Hepatocyte (in vitro differentiated cells): ENCODE measurements at regions not wholly inside any gene's neighbourhood (a gene's known extent, or its start where the extent isn't known, plus 50 kb on each side); places are given as distances from the start of the nearest gene placed in this dataset.

Experiments
- DNase-seq: peaks from one replicate; pipeline ENCODE4 v3.0.0-alpha.2; 2016; ENCODE audit warnings: low spot score
- H2AFZ ChIP-seq: fragments of 200-600 bp; sonication (generic); 2 replicates; pipeline ENCODE4 v1.6.0; 2016; ENCODE audit warnings: antibody characterized with exemption, mild to moderate bottlenecking
- H3K27ac ChIP-seq: fragments of 200-600 bp; sonication (generic); 2 replicates; pipeline ENCODE4 v1.5.1; 2016; ENCODE audit warnings: mild to moderate bottlenecking
- H3K27me3 ChIP-seq: fragments of 200-600 bp; sonication (generic); 2 replicates; pipeline ENCODE4 v1.6.1; 2016
- H3K36me3 ChIP-seq: fragments of 200-600 bp; sonication (generic); replicated peaks from 2 replicates; pipeline ENCODE4 v1.5.1; 2016; ENCODE audit warnings: low read depth; ENCODE audit not compliant: insufficient read depth
- H3K4me1 ChIP-seq: fragments of 200-600 bp; sonication (generic); 2 replicates; pipeline ENCODE4 v1.5.1; 2016; ENCODE audit warnings: mild to moderate bottlenecking, moderate library complexity; ENCODE audit not compliant: insufficient read depth
- H3K4me2 ChIP-seq: fragments of 200-600 bp; sonication (generic); 2 replicates; pipeline ENCODE4 v1.6.0; 2016
- H3K4me3 ChIP-seq: fragments of 200-600 bp; sonication (generic); 2 replicates; pipeline ENCODE4 v1.5.1; 2016; ENCODE audit warnings: mild to moderate bottlenecking
- H3K79me2 ChIP-seq: fragments of 200-600 bp; sonication (generic); 2 replicates; pipeline ENCODE4 v1.6.0; 2017; ENCODE audit warnings: mild to moderate bottlenecking
- H3K9me2 ChIP-seq: fragments of 200-600 bp; sonication (generic); replicated peaks from 2 replicates; pipeline ENCODE4 v1.6.0; 2017; ENCODE audit warnings: mild to moderate bottlenecking; ENCODE audit not compliant: insufficient read depth
- H3K9me3 ChIP-seq: fragments of 200-600 bp; sonication (generic); 2 replicates; pipeline ENCODE4 v1.5.1; 2016; ENCODE audit warnings: low read depth, mild to moderate bottlenecking
- H4K20me1 ChIP-seq: fragments of 200-600 bp; sonication (generic); 2 replicates; pipeline ENCODE4 v1.6.0; 2016; ENCODE audit warnings: mild to moderate bottlenecking; ENCODE audit not compliant: insufficient read depth, poor library complexity, severe bottlenecking
- EZH2 ChIP-seq: fragments of 200-600 bp; sonication (generic); IDR thresholded peaks from 2 replicates; pipeline ENCODE4 v1.6.1; 2016; ENCODE audit warnings: antibody characterized with exemption, mild to moderate bottlenecking, borderline replicate concordance
- EZH2phosphoT487 ChIP-seq: fragments of 200-600 bp; sonication (generic); IDR thresholded peaks from one replicate; pipeline ENCODE4 v1.6.1; 2018; ENCODE audit warnings: antibody characterized with exemption, mild to moderate bottlenecking, low read depth, moderate library complexity; ENCODE audit not compliant: unreplicated experiment, severe bottlenecking
- WGBS: methylation state at CpG from one replicate; pipeline ENCODE4 v1.1.6; 2016; ENCODE audit warnings: low lambda C conversion rate; ENCODE audit errors: missing lambda C conversion rate; 5-methylcytosine and 5-hydroxymethylcytosine counted together
- TF ChIP-seq, protein P1 (sequence below): fragments of 200-600 bp; sonication (generic); IDR thresholded peaks from 2 replicates; pipeline ENCODE4 v1.5.1; 2016; ENCODE audit warnings: antibody characterized with exemption, mild to moderate bottlenecking; ENCODE audit not compliant: poor library complexity

DNA sequence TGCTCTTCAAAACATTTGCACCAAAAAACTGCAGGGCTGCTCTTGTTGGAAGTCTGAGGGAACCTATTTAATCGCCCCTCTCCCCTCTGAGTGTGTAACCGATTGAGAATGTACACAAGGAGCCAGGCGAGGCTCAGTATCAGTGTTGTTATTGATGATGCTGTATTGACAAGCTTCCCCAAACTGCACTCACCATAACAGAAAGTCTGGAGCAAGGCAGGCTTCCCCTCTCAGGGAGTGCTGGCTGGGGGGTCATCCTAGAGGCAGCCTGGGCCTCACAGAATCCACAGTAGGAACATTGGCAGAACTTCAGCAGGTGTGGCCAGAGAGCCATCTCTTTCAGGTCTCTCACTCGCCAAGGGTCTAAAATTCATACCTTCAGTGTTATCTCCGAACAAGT lies 58.1 kb upstream of the TUNAR start:
- Histone ChIP-seq H3K36me3 (no peaks in the 10 kb centered on the region), H3K79me2 (no peaks in the 10 kb centered on the region), H3K9me3 (no peaks in the 10 kb centered on the region), H3K27ac (no peak overlapping the region), H3K27me3 (peaks cover 9% of the 10 kb centered on the region), H4K20me1 (no peaks in the 10 kb centered on the region), H3K9me2 (no peaks in the 10 kb centered on the region), H3K4me3 (no peak overlapping the region), H3K4me1 (no peaks in the 10 kb centered on the region), H2AFZ (no peak overlapping the region), H3K4me2 (no peak overlapping the region)
- TF ChIP-seq, protein P1, sequence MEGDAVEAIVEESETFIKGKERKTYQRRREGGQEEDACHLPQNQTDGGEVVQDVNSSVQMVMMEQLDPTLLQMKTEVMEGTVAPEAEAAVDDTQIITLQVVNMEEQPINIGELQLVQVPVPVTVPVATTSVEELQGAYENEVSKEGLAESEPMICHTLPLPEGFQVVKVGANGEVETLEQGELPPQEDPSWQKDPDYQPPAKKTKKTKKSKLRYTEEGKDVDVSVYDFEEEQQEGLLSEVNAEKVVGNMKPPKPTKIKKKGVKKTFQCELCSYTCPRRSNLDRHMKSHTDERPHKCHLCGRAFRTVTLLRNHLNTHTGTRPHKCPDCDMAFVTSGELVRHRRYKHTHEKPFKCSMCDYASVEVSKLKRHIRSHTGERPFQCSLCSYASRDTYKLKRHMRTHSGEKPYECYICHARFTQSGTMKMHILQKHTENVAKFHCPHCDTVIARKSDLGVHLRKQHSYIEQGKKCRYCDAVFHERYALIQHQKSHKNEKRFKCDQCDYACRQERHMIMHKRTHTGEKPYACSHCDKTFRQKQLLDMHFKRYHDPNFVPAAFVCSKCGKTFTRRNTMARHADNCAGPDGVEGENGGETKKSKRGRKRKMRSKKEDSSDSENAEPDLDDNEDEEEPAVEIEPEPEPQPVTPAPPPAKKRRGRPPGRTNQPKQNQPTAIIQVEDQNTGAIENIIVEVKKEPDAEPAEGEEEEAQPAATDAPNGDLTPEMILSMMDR = no peak
- TF ChIP-seq EZH2phosphoT487 (no peak), EZH2 (no peak)
- 71% methylated on average over 5 of the region's 5 CpGs for whole genome bisulfite sequencing
- no peak for DNase-seq

DNA sequence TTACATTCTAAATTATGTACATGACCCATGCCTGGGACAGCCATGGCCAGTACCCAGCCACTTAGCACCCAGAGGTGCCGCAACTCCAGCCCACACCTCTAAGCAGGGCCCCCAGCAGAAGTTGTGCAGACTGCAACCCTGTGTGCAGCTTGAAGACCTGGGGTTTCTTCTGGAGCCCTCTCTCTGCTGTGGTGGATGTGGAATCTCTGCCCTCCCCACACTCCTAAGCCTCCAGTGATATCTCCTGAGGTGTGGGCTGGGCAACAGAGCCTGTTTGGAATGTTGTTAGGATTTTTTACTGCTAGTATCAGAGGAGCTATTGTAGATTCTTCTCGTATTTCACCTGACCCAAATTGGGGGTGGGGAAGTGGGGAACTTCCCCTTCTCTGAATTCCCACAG lies 59.4 kb upstream of the TUNAR start:
- TF ChIP-seq, protein P1 = no peak
- no peak for TF ChIP-seq EZH2
- TF ChIP-seq EZH2phosphoT487 = no peak
- WGBS = 66% methylated on average over 2 of the region's 2 CpGs

DNA sequence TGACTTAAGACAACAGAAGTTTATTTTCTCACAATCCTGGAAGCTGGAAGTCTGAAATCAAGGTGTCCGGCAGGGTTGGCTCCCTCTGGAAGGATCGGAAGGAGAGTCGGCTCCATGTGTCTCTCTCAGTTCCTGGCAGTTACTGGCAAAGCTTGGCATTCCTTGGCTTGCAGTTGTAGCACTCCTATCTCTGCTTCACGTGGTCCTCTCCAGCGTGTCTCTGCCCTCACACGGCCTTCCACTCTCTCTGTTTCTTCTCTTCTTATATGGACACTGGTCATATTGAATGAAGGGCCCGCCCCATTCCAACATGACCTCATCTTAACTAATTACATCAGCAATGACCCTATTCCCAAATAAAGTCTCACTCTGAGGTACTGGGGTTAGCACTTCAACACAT lies 60.1 kb upstream of the TUNAR start:
- no peak for DNase-seq
- Histone ChIP-seq H3K4me3 (no peak overlapping the region), H3K9me2 (no peaks in the 10 kb centered on the region), H3K27ac (no peak overlapping the region), H3K36me3 (no peaks in the 10 kb centered on the region), H2AFZ (no peak overlapping the region), H4K20me1 (no peaks in the 10 kb centered on the region), H3K27me3 (peaks cover 13% of the 10 kb centered on the region), H3K79me2 (no peaks in the 10 kb centered on the region), H3K9me3 (no peaks in the 10 kb centered on the region), H3K4me2 (no peak overlapping the region), H3K4me1 (no peaks in the 10 kb centered on the region)
- WGBS = 77% methylated on average over 7 of the region's 7 CpGs
- TF ChIP-seq, protein P1 = no peak

More for the DNA sequence above, 59.4 kb upstream of the TUNAR start:
- Histone ChIP-seq H4K20me1 (no peaks in the 10 kb centered on the region), H3K36me3 (no peaks in the 10 kb centered on the region), H3K9me2 (no peaks in the 10 kb centered on the region), H3K79me2 (no peaks in the 10 kb centered on the region), H3K4me3 (no peak overlapping the region), H3K9me3 (no peaks in the 10 kb centered on the region), H3K4me1 (no peaks in the 10 kb centered on the region), H3K4me2 (no peak overlapping the region), H3K27ac (no peak overlapping the region), H3K27me3 (peaks cover 11% of the 10 kb centered on the region), H2AFZ (no peak overlapping the region)
- DNase-seq = no peak

DNA sequence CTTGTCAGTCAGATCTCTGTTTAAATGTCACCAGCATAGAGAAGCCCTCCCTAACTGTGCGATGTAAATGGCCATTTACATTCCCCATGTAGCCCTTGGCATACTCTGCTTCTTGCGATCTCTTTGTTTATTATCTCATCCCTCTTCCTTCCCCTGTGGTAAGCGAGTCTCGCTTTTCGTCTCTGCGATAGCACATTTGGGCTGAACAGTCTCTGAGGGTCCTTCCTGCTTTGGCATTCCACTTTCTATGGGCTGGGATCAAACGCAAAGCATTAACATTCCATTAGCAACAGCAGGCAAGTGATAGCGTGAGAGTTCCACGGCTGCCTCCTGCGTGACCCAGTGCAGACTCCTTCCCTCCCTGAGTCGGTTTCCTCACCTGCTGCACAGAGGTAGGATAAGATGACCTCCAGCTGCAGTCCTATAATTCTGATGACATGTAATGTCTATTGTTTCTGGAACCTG lies 61.4 kb upstream of the TUNAR start:
- no peak overlapping the region for H3K4me2 ChIP-seq
- DNase-seq = no peak
- no peaks in the 10 kb centered on the region for H4K20me1 ChIP-seq
- WGBS = 43% methylated on average over 11 of the region's 11 CpGs
- no peaks in the 10 kb centered on the region for H3K9me2 ChIP-seq
- no peaks in the 10 kb centered on the region for H3K4me1 ChIP-seq
- H3K9me3 ChIP-seq = no peaks in the 10 kb centered on the region
- no peak overlapping the region for H3K27ac ChIP-seq
- no peak overlapping the region for H3K4me3 ChIP-seq
- H3K36me3 ChIP-seq = no peaks in the 10 kb centered on the region
- no peaks in the 10 kb centered on the region for H3K79me2 ChIP-seq
- no peak overlapping the region for H2AFZ ChIP-seq
- no peak for TF ChIP-seq EZH2phosphoT487
- no peak for TF ChIP-seq EZH2
- TF ChIP-seq, protein P1 = no peak
- H3K27me3 ChIP-seq = peaks cover 13% of the 10 kb centered on the region
